Loucy (cell line): ENCODE measurements at regions not wholly inside any gene's neighbourhood (a gene's known extent, or its start where the extent isn't known, plus 50 kb on each side); places are given as distances from the start of the nearest gene placed in this dataset.
"Not testable (repeated sequence)": the region's sequence is repeated elsewhere in the genome, so short reads cannot be mapped to it uniquely, and the experiment has no call there.

Source experiments
- H2AFZ ChIP-seq: fragments of 200-600 bp; sonication (generic); 2 replicates; pipeline ENCODE4 v1.6.0; 2016; ENCODE audit warnings: antibody characterized with exemption, mild to moderate bottlenecking, low read length, moderate library complexity
- H3F3A ChIP-seq: fragments of 200-600 bp; 2 replicates; pipeline ENCODE4 v1.6.0; 2016; ENCODE audit warnings: antibody characterized with exemption, low read depth, mild to moderate bottlenecking
- H3K27me3 ChIP-seq: fragments of 200-600 bp; sonication (generic); 2 replicates; pipeline ENCODE4 v1.6.1; 2014; ENCODE audit warnings: low read length, mild to moderate bottlenecking; ENCODE audit not compliant: insufficient read depth, poor library complexity, severe bottlenecking
- H3K36me3 ChIP-seq: fragments of 200-600 bp; sonication (generic); 2 replicates; pipeline ENCODE4 v1.6.1; 2016; ENCODE audit warnings: low read length; ENCODE audit not compliant: insufficient read depth
- H3K4me1 ChIP-seq: fragments of 200-600 bp; sonication (generic); 2 replicates; pipeline ENCODE4 v1.5.1; 2014; ENCODE audit warnings: low read length, mild to moderate bottlenecking; ENCODE audit not compliant: insufficient read depth, poor library complexity, severe bottlenecking
- H3K4me2 ChIP-seq: fragments of 200-600 bp; sonication (generic); 2 replicates; pipeline ENCODE4 v1.6.0; 2014; ENCODE audit warnings: antibody characterized with exemption, low read length, low read depth, mild to moderate bottlenecking; ENCODE audit not compliant: poor library complexity, severe bottlenecking
- H3K4me3 ChIP-seq: fragments of 200-600 bp; sonication (generic); 2 replicates; pipeline ENCODE4 v1.5.1; 2014; ENCODE audit warnings: low read length, mild to moderate bottlenecking, mixed read lengths; ENCODE audit not compliant: poor library complexity, severe bottlenecking
- H3K79me2 ChIP-seq: fragments of 200-600 bp; sonication (generic); 2 replicates; pipeline ENCODE4 v1.6.1; 2014; ENCODE audit warnings: low read length; ENCODE audit not compliant: insufficient read depth
- H3K9ac ChIP-seq: fragments of 200-600 bp; sonication (generic); 2 replicates; pipeline ENCODE4 v1.6.0; 2014; ENCODE audit warnings: mild to moderate bottlenecking, low read depth, low read length, moderate library complexity; ENCODE audit not compliant: poor library complexity, severe bottlenecking
- H3K9me2 ChIP-seq: fragments of 200-600 bp; sonication (generic); replicated peaks from 2 replicates; pipeline ENCODE4 v1.6.1; 2016; ENCODE audit warnings: low read depth, low read length, mixed read lengths
- H3K9me3 ChIP-seq: fragments of 200-600 bp; sonication (generic); 2 replicates; pipeline ENCODE4 v1.6.1; 2014; ENCODE audit warnings: mild to moderate bottlenecking, antibody characterized with exemption, low read length, low read depth; ENCODE audit not compliant: insufficient read depth
- H4K20me1 ChIP-seq: fragments of 200-600 bp; sonication (generic); 2 replicates; pipeline ENCODE4 v1.6.0; 2014; ENCODE audit warnings: antibody characterized with exemption, low read length, mild to moderate bottlenecking; ENCODE audit not compliant: insufficient read depth, poor library complexity, severe bottlenecking
- CTCF ChIP-seq: fragments of 200-600 bp; sonication (generic); conservative IDR thresholded peaks from 2 replicates; pipeline ENCODE4 v1.5.1; 2014; ENCODE audit warnings: mild to moderate bottlenecking, antibody characterized with exemption, low read length
- EZH2phosphoT487 ChIP-seq: fragments of 200-600 bp; IDR thresholded peaks from 2 replicates; pipeline ENCODE4 v1.6.1; 2018; ENCODE audit warnings: antibody characterized with exemption, mild to moderate bottlenecking, moderate library complexity, borderline replicate concordance

DNA sequence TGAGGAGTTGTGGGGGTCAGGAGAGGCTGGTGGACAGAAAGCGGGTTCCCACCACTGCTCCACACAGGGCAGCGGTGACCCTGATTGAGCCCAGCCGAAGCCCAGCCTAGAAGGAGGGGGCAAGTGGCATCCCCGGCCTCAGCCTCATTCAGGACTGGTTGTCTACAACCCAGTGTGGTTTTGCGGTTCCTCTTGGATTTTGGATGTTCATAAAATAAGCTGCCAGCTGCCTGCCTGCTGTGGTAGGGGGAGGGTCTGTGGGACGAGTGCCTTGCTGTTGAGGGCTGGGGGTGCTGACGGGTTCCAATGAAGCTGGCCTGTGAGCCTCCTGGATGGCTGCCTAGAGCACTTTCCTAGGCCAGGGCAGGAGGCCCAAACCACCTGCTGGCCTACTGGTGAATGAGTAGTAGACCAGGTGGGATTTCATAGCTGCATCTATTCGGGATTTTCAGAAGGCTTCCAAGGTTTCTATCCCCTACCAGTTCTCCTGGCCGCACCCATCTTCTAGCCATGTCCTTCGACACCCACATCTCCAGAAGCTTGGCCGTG lies 102.4 kb downstream of the NDFIP1 start:
- H3K4me3 ChIP-seq, result no peak overlapping the region
- H3K79me2 ChIP-seq, result no peaks in the 10 kb centered on the region
- no peaks in the 10 kb centered on the region for H3K4me1 ChIP-seq
- TF ChIP-seq EZH2phosphoT487 (no peak), CTCF (no peak)
- no peaks in the 10 kb centered on the region for H3K27me3 ChIP-seq
- no peaks in the 10 kb centered on the region for H4K20me1 ChIP-seq
- H3K36me3 ChIP-seq, result no peaks in the 10 kb centered on the region
- no peak overlapping the region for H3K4me2 ChIP-seq
- no peak overlapping the region for H3K9ac ChIP-seq
- no peaks in the 10 kb centered on the region for H3K9me3 ChIP-seq
- H3F3A ChIP-seq, result no peaks in the 10 kb centered on the region
- H2AFZ ChIP-seq, result no peak overlapping the region
- no peaks in the 10 kb centered on the region for H3K9me2 ChIP-seq

DNA sequence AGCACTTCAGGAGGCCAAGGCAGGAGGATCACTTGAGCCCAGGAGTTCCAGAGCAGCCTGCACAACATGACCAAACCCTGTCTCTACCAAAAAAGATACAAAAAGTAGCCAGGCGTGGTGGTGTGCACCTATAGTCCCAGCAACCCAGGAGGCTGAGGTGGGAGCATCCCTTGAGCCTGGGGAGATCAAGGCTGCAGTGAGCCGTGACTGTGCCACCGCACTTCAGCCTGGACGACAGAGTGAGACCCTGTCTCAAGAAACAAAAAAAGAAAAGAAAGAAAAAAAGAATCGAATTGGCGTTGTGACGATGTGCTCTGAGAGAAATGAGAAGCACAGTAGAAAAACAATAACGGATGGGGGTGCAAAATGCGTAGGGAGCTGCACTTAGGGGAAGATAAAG lies 101.4 kb downstream of the NDFIP1 start:
- no peaks in the 10 kb centered on the region for H3K36me3 ChIP-seq
- no peak overlapping the region for H3K4me2 ChIP-seq
- no peak overlapping the region for H3K9ac ChIP-seq
- H3K27me3 ChIP-seq, result no peaks in the 10 kb centered on the region
- H3K4me1 ChIP-seq, result no peaks in the 10 kb centered on the region
- H3F3A ChIP-seq, result no peaks in the 10 kb centered on the region
- no peaks in the 10 kb centered on the region for H3K9me2 ChIP-seq
- H4K20me1 ChIP-seq, result no peaks in the 10 kb centered on the region
- H3K79me2 ChIP-seq, result no peaks in the 10 kb centered on the region
- no peak overlapping the region for H2AFZ ChIP-seq
- no peak for TF ChIP-seq CTCF
- TF ChIP-seq EZH2phosphoT487, result no peak
- H3K4me3 ChIP-seq, result no peak overlapping the region
- no peaks in the 10 kb centered on the region for H3K9me3 ChIP-seq

DNA sequence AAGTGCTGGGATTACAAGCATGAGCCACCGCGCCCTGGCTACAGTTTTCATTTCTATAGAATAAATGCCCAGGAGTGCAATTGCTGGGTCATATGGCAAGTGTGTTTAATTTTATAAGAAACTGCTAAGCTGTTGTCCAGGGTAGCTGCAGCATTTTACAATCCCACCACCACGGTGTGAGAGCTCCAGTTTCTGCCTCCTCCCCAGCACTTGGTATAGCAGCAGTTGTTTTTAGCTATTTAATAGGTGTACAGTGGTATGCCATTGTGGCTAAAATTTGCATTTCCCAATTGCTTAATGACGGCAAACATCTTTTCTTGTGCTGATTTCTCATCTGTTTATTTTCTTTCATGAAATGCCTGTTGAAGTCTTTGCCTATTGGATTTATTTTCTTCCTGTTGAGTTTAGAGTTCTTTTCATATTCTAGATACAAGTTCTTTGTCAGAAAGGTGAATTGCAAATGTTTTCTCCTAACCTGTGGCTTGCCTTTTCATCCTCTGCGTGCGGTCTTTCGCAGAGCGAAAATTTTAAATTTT lies 100.3 kb downstream of the NDFIP1 start:
- TF ChIP-seq CTCF (no peak), EZH2phosphoT487 (no peak)
- H3K4me2 ChIP-seq, result no peak overlapping the region
- H3K27me3 ChIP-seq, result no peaks in the 10 kb centered on the region

DNA sequence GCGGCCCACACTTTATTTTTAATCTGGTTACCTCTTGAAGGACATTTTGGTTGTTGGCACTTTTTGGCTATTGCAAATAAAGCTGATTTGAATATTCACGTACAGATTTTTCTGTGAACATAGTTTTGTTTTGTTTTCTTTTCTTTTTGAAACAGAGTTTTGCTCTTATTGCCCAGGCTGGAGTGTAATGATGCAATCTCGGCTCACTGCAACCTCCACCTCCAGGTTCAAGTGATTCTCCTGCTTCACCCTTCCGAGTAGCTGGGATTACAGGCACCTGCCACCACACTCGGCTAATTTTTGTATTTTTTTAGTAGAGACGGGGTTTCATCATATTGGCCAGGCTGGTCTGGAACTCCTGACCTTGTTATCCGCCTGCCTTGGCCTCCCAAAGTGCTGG lies 99.7 kb downstream of the NDFIP1 start:
- H3K4me2 ChIP-seq, H3K9me2 ChIP-seq, H3K79me2 ChIP-seq, H3K27me3 ChIP-seq, H4K20me1 ChIP-seq, H3K4me1 ChIP-seq, H3K36me3 ChIP-seq, H3K9ac ChIP-seq, H3F3A ChIP-seq, H3K4me3 ChIP-seq, H2AFZ ChIP-seq, H3K9me3 ChIP-seq: not testable (repeated sequence)

More for the DNA sequence above, 100.3 kb downstream of the NDFIP1 start:
- no peaks in the 10 kb centered on the region for H3F3A ChIP-seq
- no peaks in the 10 kb centered on the region for H3K79me2 ChIP-seq
- H3K4me3 ChIP-seq, result no peak overlapping the region
- no peaks in the 10 kb centered on the region for H3K9me2 ChIP-seq
- no peak overlapping the region for H2AFZ ChIP-seq
- no peaks in the 10 kb centered on the region for H3K9me3 ChIP-seq
- H4K20me1 ChIP-seq, result no peaks in the 10 kb centered on the region
- no peak overlapping the region for H3K9ac ChIP-seq
- no peaks in the 10 kb centered on the region for H3K36me3 ChIP-seq
- no peaks in the 10 kb centered on the region for H3K4me1 ChIP-seq
